H1 (cell line): ENCODE measurements at regions not wholly inside any gene's neighbourhood (a gene's known extent, or its start where the extent isn't known, plus 50 kb on each side); places are given as distances from the start of the nearest gene placed in this dataset.

Experiments
- EP300 ChIP-seq, 2 experiments: IDR thresholded peaks; 1 replicate in 1 of 2; 2 replicates in 1 of 2; pipeline ENCODE4 v1.6.1; 2011 to 2012; ENCODE audit warnings: low read depth in 2 of 2, low read length in 2 of 2, mild to moderate bottlenecking in 2 of 2, borderline replicate concordance in 1 of 2, inconsistent platforms in 1 of 2, moderate library complexity in 1 of 2
- EZH2 ChIP-seq: fragments of 200-600 bp; sonication (generic); IDR thresholded peaks from 2 replicates; pipeline ENCODE4 v1.7.1; 2012; ENCODE audit warnings: low read depth, mild to moderate bottlenecking, moderate library complexity, low read length, inconsistent platforms; ENCODE audit not compliant: severe bottlenecking
- FOSL1 ChIP-seq: IDR thresholded peaks from 2 replicates; pipeline ENCODE4 v1.6.1; 2011; ENCODE audit warnings: mild to moderate bottlenecking, low read depth, low read length, moderate library complexity; ENCODE audit not compliant: insufficient read depth
- POLR2A ChIP-seq, 2 experiments: IDR thresholded peaks; 1 replicate in 1 of 2; 2 replicates in 1 of 2; pipeline ENCODE4 v1.6.1; 2011; ENCODE audit warnings: low read depth in 2 of 2, low read length in 2 of 2, mild to moderate bottlenecking in 2 of 2; ENCODE audit errors: control extremely low read depth in 1 of 2
- POLR2AphosphoS5 ChIP-seq: IDR thresholded peaks from 2 replicates; pipeline ENCODE4 v1.6.1; 2011; ENCODE audit warnings: low read depth, low read length
- RBBP5 ChIP-seq: IDR thresholded peaks from 2 replicates; pipeline ENCODE4 v1.7.1; 2012; ENCODE audit warnings: low read depth, mild to moderate bottlenecking, inconsistent platforms, low read length, moderate library complexity, borderline replicate concordance
- RFX5 ChIP-seq: IDR thresholded peaks from 2 replicates; pipeline ENCODE4 v1.6.1; 2011; ENCODE audit warnings: low read depth, low read length, improper control_type of control experiment, borderline replicate concordance
- SP2 ChIP-seq: IDR thresholded peaks from 2 replicates; pipeline ENCODE4 v1.6.1; 2012; ENCODE audit warnings: mild to moderate bottlenecking, low read length, inconsistent platforms
- SRF ChIP-seq: IDR thresholded peaks from 2 replicates; pipeline ENCODE4 v1.6.1; 2011; ENCODE audit warnings: mild to moderate bottlenecking, low read depth, low read length, moderate library complexity
- TAF7 ChIP-seq: optimal IDR thresholded peaks from 2 replicates; pipeline ENCODE3; 2011; ENCODE audit warnings: low read depth, mild to moderate bottlenecking, inconsistent platforms, low read length, moderate library complexity, borderline replicate concordance
- TF ChIP-seq, protein P1 (sequence below), 3 experiments: IDR thresholded peaks; 1 replicate in 2 of 3; 2 replicates in 1 of 3; pipeline versions ENCODE4 v1.5.1 to v1.6.1; 2011; ENCODE audit warnings: low read length in 3 of 3, mild to moderate bottlenecking in 3 of 3, inconsistent platforms in 2 of 3, low read depth in 1 of 3, moderate library complexity in 1 of 3; ENCODE audit not compliant: insufficient read depth in 1 of 3; ENCODE audit errors: control extremely low read depth in 1 of 3
- TF ChIP-seq, protein P2 (sequence below): IDR thresholded peaks from 2 replicates; pipeline ENCODE4 v1.6.1; 2012; ENCODE audit warnings: inconsistent platforms

DNA sequence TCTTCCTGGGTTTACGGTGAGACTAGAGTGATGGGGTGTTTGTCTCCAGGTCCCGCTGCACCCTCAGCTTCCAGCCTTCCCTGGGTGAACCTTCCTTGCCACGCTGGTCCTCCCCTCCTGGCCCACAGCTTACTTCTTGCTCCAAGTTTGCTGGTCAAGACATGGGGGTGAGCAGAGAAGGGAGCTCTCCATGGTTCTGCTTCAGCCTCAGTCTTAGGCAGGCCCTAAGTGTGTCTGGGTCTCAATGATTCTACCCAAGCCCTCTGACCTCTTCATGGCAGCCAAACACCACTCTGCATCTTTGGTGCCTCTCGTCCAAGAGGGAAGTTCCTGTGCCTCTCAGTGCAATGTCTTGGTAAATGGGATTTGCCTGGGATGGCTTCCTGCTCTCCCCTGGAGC is 356.5 kb upstream of the KLF6 start:
- TF ChIP-seq, protein P1, sequence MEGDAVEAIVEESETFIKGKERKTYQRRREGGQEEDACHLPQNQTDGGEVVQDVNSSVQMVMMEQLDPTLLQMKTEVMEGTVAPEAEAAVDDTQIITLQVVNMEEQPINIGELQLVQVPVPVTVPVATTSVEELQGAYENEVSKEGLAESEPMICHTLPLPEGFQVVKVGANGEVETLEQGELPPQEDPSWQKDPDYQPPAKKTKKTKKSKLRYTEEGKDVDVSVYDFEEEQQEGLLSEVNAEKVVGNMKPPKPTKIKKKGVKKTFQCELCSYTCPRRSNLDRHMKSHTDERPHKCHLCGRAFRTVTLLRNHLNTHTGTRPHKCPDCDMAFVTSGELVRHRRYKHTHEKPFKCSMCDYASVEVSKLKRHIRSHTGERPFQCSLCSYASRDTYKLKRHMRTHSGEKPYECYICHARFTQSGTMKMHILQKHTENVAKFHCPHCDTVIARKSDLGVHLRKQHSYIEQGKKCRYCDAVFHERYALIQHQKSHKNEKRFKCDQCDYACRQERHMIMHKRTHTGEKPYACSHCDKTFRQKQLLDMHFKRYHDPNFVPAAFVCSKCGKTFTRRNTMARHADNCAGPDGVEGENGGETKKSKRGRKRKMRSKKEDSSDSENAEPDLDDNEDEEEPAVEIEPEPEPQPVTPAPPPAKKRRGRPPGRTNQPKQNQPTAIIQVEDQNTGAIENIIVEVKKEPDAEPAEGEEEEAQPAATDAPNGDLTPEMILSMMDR (IDR thresholded peaks at IDR 0.05; ENCODE audit: control extremely low read depth in 1 of 3, insufficient read depth in 1 of 3, low read depth in 1 of 3, low read length in 3 of 3): no peak
- TF ChIP-seq EP300 (IDR thresholded peaks at IDR 0.05; ENCODE audit: borderline replicate concordance in 1 of 2, low read depth in 2 of 2, low read length in 2 of 2) (no peak), TAF7 (no peak), POLR2A (IDR thresholded peaks at IDR 0.05; ENCODE audit: control extremely low read depth in 1 of 2, low read depth in 2 of 2, low read length in 2 of 2) (no peak), FOSL1 (no peak), RFX5 (no peak), RBBP5 (no peak), SP2 (no peak), SRF (no peak), EZH2 (no peak), POLR2AphosphoS5 (no peak)
- TF ChIP-seq, protein P2, sequence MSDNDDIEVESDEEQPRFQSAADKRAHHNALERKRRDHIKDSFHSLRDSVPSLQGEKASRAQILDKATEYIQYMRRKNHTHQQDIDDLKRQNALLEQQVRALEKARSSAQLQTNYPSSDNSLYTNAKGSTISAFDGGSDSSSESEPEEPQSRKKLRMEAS: no peak
